SU-DHL-6 (cell line): ENCODE measurements at regions not wholly inside any gene's neighbourhood (a gene's known extent, or its start where the extent isn't known, plus 50 kb on each side); places are given as distances from the start of the nearest gene placed in this dataset.

Experiments
- H2AFZ ChIP-seq: fragments of 200-600 bp; sonication (generic); 2 replicates; pipeline ENCODE4 v1.6.1; 2014; ENCODE audit warnings: low read depth, mild to moderate bottlenecking, moderate library complexity, mixed read lengths, antibody characterized with exemption, low read length; ENCODE audit not compliant: severe bottlenecking
- H3F3A ChIP-seq: fragments of 200-600 bp; shearing (Covaris generic); 2 replicates; pipeline ENCODE4 v1.6.0; 2016; ENCODE audit warnings: antibody characterized with exemption, mild to moderate bottlenecking; ENCODE audit not compliant: insufficient read depth
- H3K27ac ChIP-seq: fragments of 200-600 bp; sonication (generic); 2 replicates; pipeline ENCODE4 v1.5.1; 2016; ENCODE audit warnings: low read depth, mild to moderate bottlenecking, low read length, moderate library complexity, mixed read lengths
- H3K27me3 ChIP-seq: fragments of 200-600 bp; sonication (generic), shearing (Covaris generic); 2 replicates; pipeline ENCODE4 v1.6.0; 2014; ENCODE audit warnings: mild to moderate bottlenecking, low read length
- H3K36me3 ChIP-seq: fragments of 200-600 bp; sonication (generic); 2 replicates; pipeline ENCODE4 v1.6.1; 2014; ENCODE audit warnings: mild to moderate bottlenecking, low read length, mixed read lengths
- H3K4me2 ChIP-seq: fragments of 300-600, 200-600 bp; shearing (Covaris generic), sonication (generic); 2 replicates; pipeline ENCODE4 v1.6.0; 2014; ENCODE audit warnings: low read length, low read depth, mild to moderate bottlenecking; ENCODE audit not compliant: poor library complexity, severe bottlenecking
- H3K4me3 ChIP-seq: fragments of 200-600 bp; sonication (generic); 2 replicates; pipeline ENCODE4 v1.5.1; 2014; ENCODE audit warnings: antibody characterized with exemption, low read length, mild to moderate bottlenecking, mixed read lengths; ENCODE audit not compliant: insufficient read depth, poor library complexity, severe bottlenecking
- H3K79me2 ChIP-seq: fragments of 200-600 bp; sonication (generic); 2 replicates; pipeline ENCODE4 v1.6.1; 2014; ENCODE audit warnings: mild to moderate bottlenecking, low read length, moderate library complexity; ENCODE audit not compliant: insufficient read depth
- H3K9ac ChIP-seq: fragments of 200-600 bp; sonication (generic); 2 replicates; pipeline ENCODE4 v1.7.0; 2014; ENCODE audit warnings: mild to moderate bottlenecking, low read length
- H3K9me2 ChIP-seq: fragments of 200-600 bp; sonication (generic); replicated peaks from 2 replicates; pipeline ENCODE4 v1.6.1; 2014; ENCODE audit warnings: low read length; ENCODE audit not compliant: insufficient read depth
- H3K9me3 ChIP-seq: fragments of 200-600 bp; sonication (generic); 2 replicates; pipeline ENCODE4 v1.6.1; 2014; ENCODE audit warnings: low read length, mixed read lengths; ENCODE audit not compliant: insufficient read depth
- H4K20me1 ChIP-seq: fragments of 200-600 bp; sonication (generic); 2 replicates; pipeline ENCODE4 v1.6.1; 2014; ENCODE audit warnings: low read depth, mild to moderate bottlenecking, antibody characterized with exemption, low read length, moderate library complexity, mixed read lengths
- CTCF ChIP-seq: fragments of 200-600 bp; sonication (generic); IDR thresholded peaks from one replicate; pipeline ENCODE4 v1.5.1; 2017; ENCODE audit warnings: antibody characterized with exemption, mild to moderate bottlenecking, low read length, moderate library complexity; ENCODE audit not compliant: insufficient read depth, poor library complexity, severe bottlenecking
- EZH2phosphoT487 ChIP-seq: fragments of 200-600 bp; sonication (generic), shearing (Covaris generic); conservative IDR thresholded peaks from 2 replicates; pipeline ENCODE4 v1.6.1; 2018; ENCODE audit warnings: mild to moderate bottlenecking, antibody characterized with exemption, low read length, moderate library complexity, mixed read lengths

GRCh38 chr7:115825456-115826115 lies 205.0 kb downstream of the TFEC start:
- TF ChIP-seq EZH2phosphoT487 (no peak), CTCF (no peak)
- no peaks in the 10 kb centered on the region for H3K9me3 ChIP-seq
- H3K27me3 ChIP-seq: no peaks in the 10 kb centered on the region
- no peaks in the 10 kb centered on the region for H3K9me2 ChIP-seq
- no peak overlapping the region for H3K4me3 ChIP-seq
- H3K9ac ChIP-seq: no peak overlapping the region
- H3K4me2 ChIP-seq: no peak overlapping the region
- no peaks in the 10 kb centered on the region for H4K20me1 ChIP-seq
- no peaks in the 10 kb centered on the region for H3K79me2 ChIP-seq
- no peaks in the 10 kb centered on the region for H3K36me3 ChIP-seq
- H3K27ac ChIP-seq: no peak overlapping the region
- H3F3A ChIP-seq: no peaks in the 10 kb centered on the region
- H2AFZ ChIP-seq: no peak overlapping the region

DNA sequence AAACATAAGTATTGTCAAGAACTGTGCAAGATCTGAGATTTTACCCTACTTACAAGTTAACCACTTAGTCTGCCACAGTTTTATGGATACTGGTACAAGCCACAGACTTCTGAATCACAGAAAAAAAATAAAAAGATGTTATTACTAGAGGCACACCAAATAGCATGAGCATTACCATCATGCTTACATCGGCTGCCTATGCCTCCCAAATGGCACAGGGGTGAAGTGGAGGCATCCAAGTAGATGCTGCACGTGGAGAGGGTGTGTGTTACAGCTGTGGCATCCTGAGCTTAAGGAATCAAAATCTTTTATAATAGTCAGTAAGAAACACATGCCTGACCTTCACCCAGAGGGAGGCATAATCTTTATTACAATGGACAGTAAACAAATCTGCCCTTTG lies 207.8 kb downstream of the TFEC start:
- Histone ChIP-seq H3K9ac (no peak overlapping the region), H4K20me1 (no peaks in the 10 kb centered on the region), H3F3A (no peaks in the 10 kb centered on the region), H3K79me2 (no peaks in the 10 kb centered on the region), H3K27me3 (no peaks in the 10 kb centered on the region), H3K9me3 (no peaks in the 10 kb centered on the region), H3K36me3 (no peaks in the 10 kb centered on the region), H3K27ac (no peak overlapping the region), H3K4me2 (no peak overlapping the region), H3K9me2 (no peaks in the 10 kb centered on the region), H2AFZ (no peak overlapping the region), H3K4me3 (no peak overlapping the region)
- TF ChIP-seq EZH2phosphoT487 (no peak), CTCF (no peak)

- H3K4me2 ChIP-seq: no peak overlapping the region
- H4K20me1 ChIP-seq: no peaks in the 10 kb centered on the region
- no peaks in the 10 kb centered on the region for H3F3A ChIP-seq
- no peaks in the 10 kb centered on the region for H3K9me3 ChIP-seq
- H3K79me2 ChIP-seq: no peaks in the 10 kb centered on the region
- no peak overlapping the region for H2AFZ ChIP-seq
- H3K4me3 ChIP-seq: no peak overlapping the region
- no peaks in the 10 kb centered on the region for H3K27me3 ChIP-seq
- H3K9ac ChIP-seq: no peak overlapping the region
- TF ChIP-seq EZH2phosphoT487 (no peak), CTCF (no peak)
- no peaks in the 10 kb centered on the region for H3K36me3 ChIP-seq
- H3K27ac ChIP-seq: no peak overlapping the region
- H3K9me2 ChIP-seq: no peaks in the 10 kb centered on the region
These were observed 208.2 kb downstream of the TFEC start for GRCh38 chr7:115822380-115822779.
